H9 (cell line): ENCODE measurements at regions not wholly inside any gene's neighbourhood (a gene's known extent, or its start where the extent isn't known, plus 50 kb on each side); places are given as distances from the start of the nearest gene placed in this dataset.

Experiments
- DNase-seq: peaks from one replicate; pipeline ENCODE4 v3.0.0-alpha.2; 2017
- H2AFZ ChIP-seq: one replicate; pipeline ENCODE4 v1.6.1; 2013; ENCODE audit warnings: mild to moderate bottlenecking, low read length, control low read depth, moderate library complexity
- H2AK5ac ChIP-seq: 2 replicates; pipeline ENCODE4 v1.6.1; 2013; ENCODE audit warnings: low read length, control low read depth, mixed read lengths; ENCODE audit not compliant: insufficient read length
- H2BK120ac ChIP-seq: one replicate; pipeline ENCODE4 v1.6.1; 2013; ENCODE audit warnings: low read depth, mild to moderate bottlenecking, low read length, control low read depth, inconsistent platforms; ENCODE audit not compliant: poor library complexity, severe bottlenecking
- H2BK12ac ChIP-seq: 2 replicates; pipeline ENCODE4 v1.6.1; 2013; ENCODE audit warnings: low read length, control low read depth, mixed read lengths, low read depth; ENCODE audit not compliant: insufficient read length
- H2BK15ac ChIP-seq: 2 replicates; pipeline ENCODE4 v1.6.1; 2013; ENCODE audit warnings: low read depth, low read length, control low read depth
- H2BK20ac ChIP-seq: one replicate; pipeline ENCODE4 v1.6.1; 2013; ENCODE audit warnings: low read depth, mild to moderate bottlenecking, low read length, control low read depth, inconsistent platforms; ENCODE audit not compliant: poor library complexity, severe bottlenecking
- H2BK5ac ChIP-seq: 2 replicates; pipeline ENCODE4 v1.6.1; 2013; ENCODE audit warnings: low read length, control low read depth, mixed read lengths; ENCODE audit not compliant: insufficient read length
- H3K14ac ChIP-seq: 2 replicates; pipeline ENCODE4 v1.6.1; 2013; ENCODE audit warnings: low read length, control low read depth; ENCODE audit not compliant: insufficient read depth
- H3K18ac ChIP-seq: 2 replicates; pipeline ENCODE4 v1.6.1; 2013; ENCODE audit warnings: low read depth, mild to moderate bottlenecking, mixed read lengths, low read length, control low read depth; ENCODE audit not compliant: insufficient read length
- H3K23ac ChIP-seq: 2 replicates; pipeline ENCODE4 v1.6.1; 2013; ENCODE audit warnings: low read length, control low read depth, mixed read lengths, low read depth; ENCODE audit not compliant: insufficient read length
- H3K23me2 ChIP-seq: 2 replicates; pipeline ENCODE4 v1.6.1; 2013; ENCODE audit warnings: low read depth, mild to moderate bottlenecking, mixed read lengths, low read length, control low read depth; ENCODE audit not compliant: insufficient read length, poor library complexity, severe bottlenecking
- H3K27ac ChIP-seq: 2 replicates; pipeline ENCODE4 v1.5.1; 2013; ENCODE audit warnings: low read length, control low read depth, mixed read lengths, low read depth; ENCODE audit not compliant: insufficient read length
- H3K27me3 ChIP-seq: 2 replicates; pipeline ENCODE4 v1.6.1; 2013; ENCODE audit warnings: low read length, control low read depth, inconsistent platforms; ENCODE audit not compliant: insufficient read depth
- H3K4ac ChIP-seq: 2 replicates; pipeline ENCODE4 v1.6.1; 2013; ENCODE audit warnings: low read depth, mild to moderate bottlenecking, control low read depth, inconsistent platforms, low read length, moderate library complexity
- H3K4me1 ChIP-seq: 2 replicates; pipeline ENCODE4 v1.6.1; 2013; ENCODE audit warnings: low read length, control low read depth, inconsistent platforms; ENCODE audit not compliant: insufficient read depth
- H3K4me2 ChIP-seq: 2 replicates; pipeline ENCODE4 v1.6.1; 2013; ENCODE audit warnings: low read length, control low read depth, mixed read lengths; ENCODE audit not compliant: insufficient read length, insufficient read depth
- H3K56ac ChIP-seq: 2 replicates; pipeline ENCODE4 v1.6.1; 2013; ENCODE audit warnings: low read depth, mild to moderate bottlenecking, mixed read lengths, low read length, control low read depth; ENCODE audit not compliant: insufficient read length
- H3K79me1 ChIP-seq: 2 replicates; pipeline ENCODE4 v1.6.1; 2013; ENCODE audit warnings: low read depth, mild to moderate bottlenecking, moderate library complexity, low read length, control low read depth, inconsistent platforms; ENCODE audit not compliant: insufficient read depth, poor library complexity, severe bottlenecking
- H3K79me2 ChIP-seq: 2 replicates; pipeline ENCODE4 v1.6.1; 2013; ENCODE audit warnings: low read length, control low read depth, inconsistent platforms; ENCODE audit not compliant: insufficient read depth
- H3K9ac ChIP-seq: 2 replicates; pipeline ENCODE4 v1.6.1; 2013; ENCODE audit warnings: low read length, control low read depth, mixed read lengths; ENCODE audit not compliant: insufficient read length; ENCODE audit errors: extremely low read depth
- H3K9me3 ChIP-seq: one replicate; pipeline ENCODE4 v1.6.1; 2013; ENCODE audit warnings: low read depth, low read length, inconsistent platforms; ENCODE audit not compliant: control insufficient read depth
- H3T11ph ChIP-seq: one replicate; pipeline ENCODE4 v1.6.1; 2013; ENCODE audit warnings: mild to moderate bottlenecking, low read length, control low read depth, inconsistent platforms
- H4K20me1 ChIP-seq: one replicate; pipeline ENCODE4 v1.6.1; 2013; ENCODE audit not compliant: control insufficient read depth, insufficient read length, insufficient read depth
- H4K5ac ChIP-seq: 2 replicates; pipeline ENCODE4 v1.6.1; 2013; ENCODE audit warnings: low read depth, mild to moderate bottlenecking, mixed read lengths, low read length, control low read depth; ENCODE audit not compliant: insufficient read length
- H4K8ac ChIP-seq: replicated peaks from 2 replicates; pipeline ENCODE4 v1.6.1; 2013; ENCODE audit warnings: low read length, control low read depth, mixed read lengths, low read depth; ENCODE audit not compliant: insufficient read length
- H4K91ac ChIP-seq: 2 replicates; pipeline ENCODE4 v1.6.1; 2013; ENCODE audit warnings: low read depth, mild to moderate bottlenecking, moderate library complexity, mixed read lengths, low read length, control low read depth; ENCODE audit not compliant: insufficient read length
- H3K27ac Mint-ChIP-seq, 3 experiments: 2 replicates in 2 of 3; 3 replicates in 1 of 3; pipeline ENCODE4 v1.8.0; 2020 to 2021; ENCODE audit warnings: mixed read lengths in 3 of 3, mild to moderate bottlenecking in 1 of 3, moderate library complexity in 1 of 3
- H3K27me3 Mint-ChIP-seq: 2 replicates; pipeline ENCODE4 v1.8.0; 2021; ENCODE audit warnings: low read depth, mild to moderate bottlenecking, moderate library complexity, mixed read lengths
- H3K36me3 Mint-ChIP-seq, 3 experiments: 2 replicates in 2 of 3; 3 replicates in 1 of 3; pipeline ENCODE4 v1.8.0; 2020 to 2021; ENCODE audit warnings: low read depth in 3 of 3, mixed read lengths in 3 of 3; ENCODE audit not compliant: insufficient read depth in 1 of 3
- H3K4me1 Mint-ChIP-seq, 2 experiments: 2 replicates each; pipeline ENCODE4 v1.8.0; 2020; ENCODE audit warnings: mixed read lengths in 2 of 2
- H3K4me3 Mint-ChIP-seq, 2 experiments: 2 replicates in 1 of 2; 3 replicates in 1 of 2; pipeline ENCODE4 v1.8.0; 2020 to 2021; ENCODE audit warnings: mild to moderate bottlenecking in 2 of 2, mixed read lengths in 2 of 2, moderate library complexity in 1 of 2
- H3K9me3 Mint-ChIP-seq, 2 experiments: 2 replicates in 1 of 2; 3 replicates in 1 of 2; pipeline ENCODE4 v1.8.0; 2020; ENCODE audit warnings: mild to moderate bottlenecking in 2 of 2, mixed read lengths in 2 of 2, moderate library complexity in 1 of 2
- CTCF ChIP-seq: fragments of 200-600 bp; sonication (generic); conservative IDR thresholded peaks from 3 replicates; pipeline ENCODE4 v1.8.0; 2021; ENCODE audit warnings: antibody characterized with exemption, mild to moderate bottlenecking
- WGBS: extraction: QIAGEN DNeasy Blood & Tissue Kit; methylation state at CpG from one replicate; pipeline ENCODE4 v1.1.7; 2013; ENCODE audit warnings: missing lambda C conversion rate, low lambda C conversion rate, mixed read lengths; ENCODE audit not compliant: insufficient read length; ENCODE audit errors: extremely low coverage; 5-methylcytosine and 5-hydroxymethylcytosine counted together

DNA sequence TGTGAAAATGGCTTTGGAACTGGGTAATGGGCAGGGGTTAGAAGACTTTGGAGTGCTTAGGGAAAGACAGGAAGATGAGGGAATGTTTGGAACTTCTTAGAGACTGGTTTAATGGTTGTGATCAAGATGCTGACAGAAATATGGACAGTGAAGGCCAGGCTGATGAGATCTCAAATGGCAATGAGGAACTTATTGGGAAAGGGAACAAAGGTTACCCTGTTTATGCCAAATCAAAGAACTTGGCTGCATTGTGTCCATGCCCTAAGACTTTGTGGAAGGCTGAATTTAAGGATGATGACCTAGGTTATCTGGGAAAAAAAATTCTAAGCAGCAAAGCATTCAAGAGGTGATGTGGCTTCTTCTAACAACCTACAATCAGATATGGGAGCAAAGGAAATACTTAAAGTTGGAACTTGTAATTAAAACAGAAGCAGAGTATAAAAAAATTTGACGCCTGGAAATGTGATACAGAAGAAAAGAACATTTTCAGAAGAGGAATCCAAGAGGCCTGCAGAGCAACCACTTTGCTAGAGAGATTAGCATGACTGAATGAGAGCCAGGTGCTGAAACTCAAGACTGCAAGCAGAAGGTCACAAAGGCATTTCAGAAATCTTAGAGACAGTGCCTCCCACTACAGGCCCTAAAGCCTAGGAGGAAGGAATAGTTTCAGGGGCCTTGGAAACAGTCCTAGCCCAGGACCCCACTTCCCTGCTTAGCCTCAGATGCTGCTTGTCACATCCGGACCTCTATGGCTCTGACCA lies 65.6 kb upstream of the FLRT2 start:
- TF ChIP-seq CTCF, result no peak
- Histone ChIP-seq H2BK120ac (no peak overlapping the region), H3K23ac (no peak overlapping the region), H3K27ac (no peak overlapping the region), H3K79me2 (no peaks in the 10 kb centered on the region), H3K14ac (no peak overlapping the region), H3K4me2 (no peak overlapping the region), H4K5ac (no peak overlapping the region), H3K9ac (no peak overlapping the region), H4K8ac (no peak overlapping the region), H2BK15ac (no peak overlapping the region), H2AK5ac (no peak overlapping the region), H3K4me1 (no peaks in the 10 kb centered on the region), H2BK20ac (no peak overlapping the region), H3K23me2 (no peaks in the 10 kb centered on the region), H4K91ac (no peak overlapping the region), H3T11ph (no peak overlapping the region), H2AFZ (no peak overlapping the region), H2BK5ac (no peak overlapping the region), H3K18ac (no peak overlapping the region), H4K20me1 (no peaks in the 10 kb centered on the region), H3K4ac (no peak overlapping the region), H3K56ac (no peak overlapping the region), H3K9me3 (no peaks in the 10 kb centered on the region), H2BK12ac (no peak overlapping the region), H3K79me1 (no peaks in the 10 kb centered on the region), H3K27me3 (no peaks in the 10 kb centered on the region)
- no peaks in the 10 kb centered on the region; a peak in 1 of 5 replicates for H3K9me3 Mint-ChIP-seq
- H3K4me1 Mint-ChIP-seq, result peaks cover 17 to 18% of the 10 kb centered on the region in 2 experiments
- no peaks in the 10 kb centered on the region for H3K36me3 Mint-ChIP-seq
- H3K4me3 Mint-ChIP-seq, result no peak overlapping the region
- DNase-seq, result no peak
- no peaks in the 10 kb centered on the region; the same call in none of the 2 replicates for H3K27me3 Mint-ChIP-seq
- no CpG with 5 or more reads among the region's 2 CpGs for WGBS
- no peak overlapping the region for H3K27ac Mint-ChIP-seq
